Kidney (tissue), 13 donors: ENCODE measurements at regions not wholly inside any gene's neighbourhood (a gene's known extent, or its start where the extent isn't known, plus 50 kb on each side); places are given as distances from the start of the nearest gene placed in this dataset.

ENCODE experiments used
- DNase-seq, 5 donors: peaks; one replicate each; pipeline ENCODE4 v3.0.0-alpha.2; 2013 to 2020
- FAIRE-seq: peaks from 2 replicates; lab custom pipeline; 2012; peaks lifted over from hg19 to GRCh38; lab: Jason Lieb, UNC
- H3K27ac ChIP-seq, 2 donors: one replicate each; pipeline ENCODE4 v1.7.0; 2013; ENCODE audit warnings: low read depth in 2 of 2, low read length in 2 of 2, inconsistent platforms in 1 of 2
- H3K27me3 ChIP-seq: one replicate; pipeline ENCODE4 v1.7.1; 2013; ENCODE audit warnings: low read length, inconsistent platforms; ENCODE audit not compliant: control insufficient read depth, insufficient read depth
- H3K36me3 ChIP-seq, 3 donors: one replicate each; pipeline versions ENCODE4 v1.7.0 to v1.7.1; 2013; ENCODE audit warnings: low read length in 3 of 3, control low read depth in 1 of 3, inconsistent platforms in 1 of 3; ENCODE audit not compliant: insufficient read depth in 3 of 3, control insufficient read depth in 2 of 3
- H3K4me1 ChIP-seq, 3 donors: one replicate each; pipeline versions ENCODE4 v1.7.0 to v1.7.1; 2013; ENCODE audit warnings: low read length in 3 of 3, inconsistent platforms in 1 of 3, low read depth in 1 of 3; ENCODE audit not compliant: control insufficient read depth in 2 of 3, insufficient read depth in 2 of 3
- H3K4me3 ChIP-seq, 3 donors: one replicate each; pipeline versions ENCODE4 v1.7.0 to v1.8.1; 2013; ENCODE audit warnings: low read length in 3 of 3, control low read depth in 1 of 3, inconsistent platforms in 1 of 3
- H3K9ac ChIP-seq, 3 donors: one replicate each; pipeline versions ENCODE4 v1.7.0 to v1.7.1; 2013; ENCODE audit warnings: low read length in 3 of 3, control low read depth in 1 of 3, inconsistent platforms in 1 of 3
- H3K9me3 ChIP-seq, 3 donors: one replicate each; pipeline versions ENCODE4 v1.7.0 to v1.7.1; 2013; ENCODE audit warnings: low read length in 3 of 3, control low read depth in 1 of 3, inconsistent platforms in 1 of 3; ENCODE audit not compliant: control insufficient read depth in 2 of 3, insufficient read depth in 1 of 3
- CTCF ChIP-seq: IDR thresholded peaks from 3 replicates; pipeline ENCODE4 v1.5.1; 2012; ENCODE audit warnings: mild to moderate bottlenecking, moderate library complexity, borderline replicate concordance; ENCODE audit not compliant: insufficient read depth; ENCODE audit errors: extremely low read depth
- intact Hi-C: fragments of 100-400 bp; cut with DNase I; formaldehyde crosslinking; loops from one replicate; pipeline ENCODE4 v1.11.1; 2022
- donor health status: control.
- donor health status: control.
- donor health status: control.
- donor health status: control.
- donor health status: control.
- donor health status: DM: yes; HTN: yes; CAD: no.
- donor health status: Normal renal cell carcinoma (clear cell type).

- intact Hi-C loops, result no loop called here
- no peak overlapping the region for H3K27ac ChIP-seq
- DNase-seq, result no peak
- TF ChIP-seq CTCF, result no peak
- H3K4me3 ChIP-seq, result no peak overlapping the region
- peaks cover 0 to 4% (median 0%) of the 10 kb centered on the region in 3 donors for H3K36me3 ChIP-seq
- no peak overlapping the region for H3K9ac ChIP-seq
- FAIRE-seq, result no peak
- H3K9me3 ChIP-seq, result no peaks in the 10 kb centered on the region
- H3K27me3 ChIP-seq, result no peaks in the 10 kb centered on the region
- H3K4me1 ChIP-seq, result no peaks in the 10 kb centered on the region
These were observed 131.3 kb upstream of the MTHFD1L start for GRCh38 chr6:150734235-150734634.

- Histone ChIP-seq H3K27me3 (no peaks in the 10 kb centered on the region), H3K4me3 (no peak overlapping the region), H3K9me3 (no peaks in the 10 kb centered on the region), H3K9ac (no peak overlapping the region), H3K27ac (no peak overlapping the region), H3K36me3 (peaks cover 0 to 4% (median 0%) of the 10 kb centered on the region in 3 donors), H3K4me1 (no peaks in the 10 kb centered on the region)
- intact Hi-C loops, result no loop called here
- no peak for FAIRE-seq
- DNase-seq, result no peak
- no peak for TF ChIP-seq CTCF
These were observed 130.1 kb upstream of the MTHFD1L start for GRCh38 chr6:150735341-150735851.

GRCh38 chr6:150738092-150738629 lies 127.3 kb upstream of the MTHFD1L start:
- Histone ChIP-seq H3K27ac (no peak overlapping the region), H3K27me3 (no peaks in the 10 kb centered on the region), H3K4me3 (no peak overlapping the region), H3K4me1 (no peaks in the 10 kb centered on the region), H3K9me3 (no peaks in the 10 kb centered on the region), H3K9ac (no peak overlapping the region), H3K36me3 (peaks cover 0 to 4% (median 0%) of the 10 kb centered on the region in 3 donors)
- FAIRE-seq (no peak), DNase-seq (no peak)
- TF ChIP-seq CTCF, result no peak
- intact Hi-C loops, result no loop called here
